NCI-H345 (cell line): ENCODE measurements at regions not wholly inside any gene's neighbourhood (a gene's known extent, or its start where the extent isn't known, plus 50 kb on each side); places are given as distances from the start of the nearest gene placed in this dataset.
"Not testable (repeated sequence)": the region's sequence is repeated elsewhere in the genome, so short reads cannot be mapped to it uniquely, and the experiment has no call there.

Source experiments
- DNase-seq: peaks from one replicate; lab custom pipeline; 2025; lab: John Stamatoyannopoulos, UW

DNA sequence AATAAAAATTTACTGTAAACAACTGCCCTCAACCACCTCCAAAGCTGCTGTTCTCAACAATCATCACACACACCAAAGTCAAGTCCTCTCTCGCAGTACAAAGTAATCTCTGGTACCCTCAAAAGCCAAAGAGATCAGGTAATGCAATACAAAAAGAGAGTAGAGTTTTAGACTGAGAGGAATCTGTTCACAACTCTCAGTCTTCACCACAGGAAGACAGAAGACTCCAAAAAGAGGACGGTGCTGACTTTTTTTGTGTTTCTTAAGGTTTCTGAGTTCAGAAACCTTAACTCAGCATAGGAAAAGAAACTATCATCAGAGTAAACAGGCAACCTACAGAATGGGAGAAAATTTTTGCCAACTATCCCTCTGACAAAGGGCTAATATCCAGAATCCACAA lies 1072.3 kb upstream of the DIAPH2 start:
- no peak for DNase-seq

DNA sequence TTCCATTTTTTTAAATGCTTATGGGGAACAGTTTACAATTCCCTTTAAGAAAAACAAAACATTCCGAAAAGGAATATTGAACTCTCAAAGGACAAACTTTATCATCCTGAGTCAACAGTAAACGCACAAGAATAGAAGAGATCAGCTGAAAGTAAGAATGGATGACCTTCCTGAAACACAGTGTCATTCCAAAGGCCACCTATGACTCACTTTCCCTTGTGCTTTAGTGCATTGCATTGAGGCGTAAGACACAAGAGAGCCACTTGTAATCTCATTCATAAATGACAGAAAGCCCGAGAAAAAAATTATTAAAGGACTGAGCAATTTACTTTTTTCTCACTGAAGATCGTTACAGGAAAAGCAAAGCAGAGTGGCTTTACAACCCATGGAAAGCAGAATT lies 1062.4 kb upstream of the DIAPH2 start:
- DNase-seq = no peak

DNA sequence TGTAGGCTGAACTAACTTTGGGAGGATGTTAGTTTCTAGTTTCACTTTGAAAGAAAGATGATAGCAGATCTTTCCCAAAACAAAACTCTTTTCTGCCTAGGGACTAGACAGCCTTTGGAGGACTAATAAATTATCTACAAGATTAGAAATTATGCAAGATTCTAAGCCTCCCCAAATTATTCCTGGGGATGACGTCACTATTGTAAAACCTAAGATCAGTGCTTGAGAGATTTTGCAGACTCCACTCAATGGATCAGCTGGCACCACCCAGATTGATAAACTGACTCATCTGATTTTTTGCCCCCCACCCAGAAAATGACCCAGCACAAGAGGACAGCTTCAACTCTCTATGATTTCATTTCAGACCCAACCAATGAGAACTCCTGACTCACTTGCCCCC lies 1057.9 kb upstream of the DIAPH2 start:
- no peak for DNase-seq

- no peak for DNase-seq
These were observed 1055.8 kb upstream of the DIAPH2 start for GRCh38 chrX:95628796-95629195.

GRCh38 chrX:95629737-95630136 lies 1054.9 kb upstream of the DIAPH2 start:
- no peak for DNase-seq

DNA sequence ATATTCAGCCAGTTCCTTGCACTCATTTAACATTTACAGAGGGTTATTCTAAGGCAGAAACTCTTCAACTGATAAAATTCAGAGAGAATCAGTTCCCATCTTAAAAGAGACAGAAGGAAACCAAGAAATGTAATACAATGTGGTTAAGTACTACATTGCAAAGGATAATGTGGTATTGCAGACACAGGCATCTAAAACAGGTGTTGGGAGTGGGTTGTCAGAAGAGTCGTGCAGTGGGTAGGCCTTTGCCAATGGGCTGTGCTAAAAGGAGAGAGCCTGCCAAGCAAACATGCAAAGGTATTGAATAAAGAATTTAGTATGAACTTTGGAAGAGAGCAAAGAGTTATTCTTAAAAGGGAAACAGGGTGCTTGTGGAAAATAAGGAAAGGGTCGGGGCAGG lies 1044.4 kb upstream of the DIAPH2 start:
- DNase-seq = no peak

DNA sequence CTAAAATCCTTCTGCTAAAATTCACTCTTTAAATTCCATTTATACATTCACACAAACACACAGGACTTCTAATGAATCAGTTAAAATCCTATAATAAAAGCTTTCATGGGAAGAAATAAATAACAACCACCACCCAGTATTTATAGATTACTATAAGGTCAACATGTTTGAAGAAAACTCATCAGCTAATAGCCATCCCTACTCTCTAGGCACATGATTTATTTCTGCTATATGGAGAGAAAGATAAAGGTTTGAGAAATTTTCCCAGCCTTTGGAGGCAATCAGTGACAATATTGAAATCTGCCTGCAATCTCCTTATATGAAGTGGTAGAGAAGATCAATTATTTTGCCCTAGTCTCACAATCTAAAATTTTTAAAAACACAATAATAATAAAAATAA lies 1038.9 kb upstream of the DIAPH2 start:
- DNase-seq = no peak

- DNase-seq = no peak
These were observed 1022.4 kb upstream of the DIAPH2 start for GRCh38 chrX:95662200-95662599.

DNA sequence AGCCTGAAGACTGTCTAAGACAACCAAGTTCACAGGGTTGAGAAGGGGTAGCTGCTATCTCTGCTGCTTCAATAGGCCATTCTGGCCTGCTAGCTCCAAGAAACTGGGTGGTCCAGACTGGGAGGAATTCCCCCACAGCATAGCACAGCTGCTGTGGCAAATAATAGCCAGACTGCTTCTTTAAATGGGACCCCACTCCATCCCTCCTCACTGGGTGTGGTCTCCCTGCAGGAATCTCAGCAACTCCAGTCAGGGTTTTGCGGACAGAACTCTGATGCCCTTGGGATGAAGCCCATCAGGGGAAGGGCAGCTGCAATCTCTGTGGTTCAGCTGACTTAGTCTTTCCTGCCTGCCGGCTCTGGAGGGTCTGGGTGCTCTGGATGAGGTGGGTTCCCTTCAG lies 1018.6 kb upstream of the DIAPH2 start:
- no peak for DNase-seq

- DNase-seq = no peak
These were observed 1009.6 kb upstream of the DIAPH2 start for GRCh38 chrX:95675011-95675410.

DNA sequence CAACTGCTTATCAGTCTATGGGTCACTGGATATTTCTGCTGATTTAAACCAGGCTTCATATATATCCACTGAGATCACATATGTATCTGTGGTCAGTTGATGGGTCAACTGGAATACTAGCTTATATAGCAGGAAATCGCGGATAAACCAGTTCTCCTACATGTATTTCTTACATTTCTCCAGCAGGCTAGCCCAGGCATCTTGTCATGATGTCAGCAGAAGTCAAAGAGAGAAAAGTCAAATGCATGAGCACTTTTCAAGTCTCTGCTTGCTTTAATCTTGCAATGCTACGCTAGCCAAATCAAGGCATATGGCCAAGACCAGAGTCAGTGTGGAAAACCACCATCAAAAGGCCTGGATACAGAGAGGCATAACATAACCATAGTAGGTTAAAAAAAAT lies 1008.8 kb upstream of the DIAPH2 start:
- no peak for DNase-seq

GRCh38 chrX:95678679-95679078 lies 1006.0 kb upstream of the DIAPH2 start:
- no peak for DNase-seq

DNA sequence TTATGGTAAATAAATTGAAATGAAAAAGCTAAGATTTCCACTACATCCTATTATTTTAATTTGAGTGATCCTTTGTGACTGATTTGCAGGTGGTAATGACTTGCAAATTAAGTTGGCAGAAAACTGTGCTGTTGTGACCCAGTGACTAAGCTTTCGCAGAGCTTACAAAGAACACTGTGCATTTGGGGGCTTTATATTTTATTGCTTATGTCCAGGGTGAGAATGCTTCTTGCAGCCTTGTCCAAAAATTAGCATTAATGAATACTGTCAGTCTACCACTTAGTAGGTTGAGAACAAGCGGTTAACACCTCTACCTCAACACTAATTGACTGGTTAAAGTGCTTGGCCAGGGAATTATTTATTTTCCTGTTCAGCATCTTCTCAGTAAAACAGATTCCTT lies 991.3 kb upstream of the DIAPH2 start:
- no peak for DNase-seq

GRCh38 chrX:95703696-95704095 lies 980.9 kb upstream of the DIAPH2 start:
- no peak for DNase-seq

GRCh38 chrX:95716841-95717240 lies 967.8 kb upstream of the DIAPH2 start:
- DNase-seq = no peak

- DNase-seq = no peak
These were observed 965.9 kb upstream of the DIAPH2 start for GRCh38 chrX:95718746-95719145.

DNA sequence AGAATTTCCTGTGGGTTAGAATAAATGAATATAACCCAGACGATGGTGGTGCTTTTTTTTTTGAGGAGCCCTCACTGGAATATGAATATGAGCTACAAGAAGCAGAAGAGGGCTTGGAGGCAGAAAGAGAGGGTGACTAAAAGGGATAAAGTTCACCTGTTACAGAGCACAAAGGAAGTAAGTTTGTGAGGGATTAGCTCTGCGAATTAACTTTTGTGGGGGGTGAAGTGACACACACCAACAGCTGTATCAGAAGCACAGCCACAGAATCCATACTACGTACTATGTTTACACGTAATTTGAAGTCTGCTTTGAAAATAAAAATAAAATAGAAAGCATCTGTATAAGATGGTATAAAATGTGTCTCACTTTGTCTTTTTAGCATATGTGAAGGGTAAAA lies 963.6 kb upstream of the DIAPH2 start:
- DNase-seq = no peak

- DNase-seq = no peak
These were observed 956.2 kb upstream of the DIAPH2 start for GRCh38 chrX:95728446-95728845.

- no peak for DNase-seq
These were observed 955.2 kb upstream of the DIAPH2 start for GRCh38 chrX:95729401-95729800.

DNA sequence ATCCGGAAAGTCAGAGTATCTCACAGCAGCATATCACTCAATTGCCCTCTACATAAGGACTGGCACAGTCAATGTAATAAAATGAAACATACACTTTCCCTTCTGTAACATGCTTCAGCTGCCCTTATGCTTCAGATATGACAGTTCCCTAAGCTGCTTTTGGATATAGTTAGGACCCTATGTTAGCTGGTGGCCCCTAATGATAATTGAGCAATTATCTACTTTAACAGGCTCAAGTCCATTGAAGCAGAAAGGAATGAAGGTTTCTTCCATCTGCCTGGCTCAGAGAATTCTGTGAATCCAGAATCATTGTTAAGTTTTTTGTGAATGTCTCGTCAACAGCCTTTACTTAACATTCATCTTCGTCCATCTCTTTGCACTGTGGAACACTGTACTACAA lies 951.2 kb upstream of the DIAPH2 start:
- no peak for DNase-seq

DNA sequence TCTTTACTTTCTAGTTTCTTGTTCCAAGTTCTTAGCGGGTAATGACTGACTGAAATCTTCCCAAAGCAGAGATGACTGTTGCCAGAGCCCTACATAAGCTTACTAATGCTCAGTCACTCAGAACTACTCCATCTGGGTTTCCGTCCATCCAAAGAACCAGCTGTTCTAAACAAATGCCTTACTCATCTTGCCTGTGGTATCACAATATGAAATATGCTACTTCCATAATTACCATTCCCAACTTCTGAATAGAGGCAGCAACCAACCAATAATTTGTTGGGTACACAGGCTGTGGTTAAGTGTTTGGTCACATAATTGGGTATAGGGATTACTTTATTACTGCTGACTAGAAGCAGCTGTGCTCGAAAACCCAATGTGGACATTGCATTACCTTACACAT lies 930.2 kb upstream of the DIAPH2 start:
- no peak for DNase-seq

DNA sequence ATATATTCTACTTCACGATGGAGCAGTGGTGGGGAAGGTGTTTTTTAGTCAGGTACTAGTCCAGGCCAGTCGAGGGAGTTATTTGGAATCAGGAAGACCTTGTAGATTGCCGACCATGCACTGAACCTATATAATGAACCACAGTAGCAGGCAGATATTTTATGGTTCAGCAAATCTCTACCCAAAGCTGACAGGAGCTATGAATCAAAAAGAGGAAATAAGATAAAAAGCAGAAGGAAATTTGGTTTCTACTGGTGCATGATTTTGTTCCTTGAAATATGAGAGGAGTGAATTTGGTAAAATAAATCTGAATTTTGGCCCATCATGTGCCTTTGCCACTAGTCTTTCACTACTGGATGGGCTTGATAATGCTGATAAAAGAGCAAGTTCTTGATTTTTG lies 924.3 kb upstream of the DIAPH2 start:
- no peak for DNase-seq

DNA sequence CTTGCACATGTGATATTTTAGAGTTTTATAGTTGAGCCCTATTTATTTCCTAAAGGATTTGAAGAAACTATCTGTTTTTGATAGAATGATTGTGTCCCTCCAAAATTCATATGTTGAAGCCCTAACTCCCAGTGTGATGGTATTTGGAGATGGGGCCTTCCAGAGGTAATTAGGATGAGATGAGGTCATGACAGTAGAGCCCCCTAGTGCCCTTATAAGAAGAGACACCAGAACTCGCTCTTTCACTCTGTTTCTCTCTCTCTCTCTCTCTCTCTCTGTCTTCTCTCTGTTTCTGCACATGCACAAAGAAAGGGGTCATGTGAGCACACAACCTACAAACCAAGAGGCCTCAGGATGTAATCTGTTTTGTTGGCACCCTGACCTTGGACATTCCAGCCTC lies 921.9 kb upstream of the DIAPH2 start:
- DNase-seq = no peak

- DNase-seq = peak; percentile 49
These were observed 919.6 kb upstream of the DIAPH2 start for GRCh38 chrX:95764972-95765451.

DNA sequence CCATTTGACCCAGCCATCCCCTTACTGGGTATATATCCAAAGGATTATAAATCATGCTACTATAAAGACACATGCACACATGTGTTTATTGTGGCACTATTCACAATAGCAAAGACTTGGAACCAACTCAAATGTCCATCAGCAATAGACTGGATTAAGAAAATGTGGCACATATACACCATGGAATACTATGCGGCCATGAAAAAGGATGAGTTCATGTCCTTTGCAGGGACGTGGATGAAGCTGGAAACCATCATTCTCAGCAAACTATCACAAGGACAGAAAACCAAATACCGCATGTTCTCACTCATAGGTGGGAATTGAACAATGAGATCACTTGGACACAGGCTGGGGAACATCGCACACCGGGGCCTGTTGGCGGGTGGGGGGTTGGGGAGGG lies 913.4 kb upstream of the DIAPH2 start:
- not testable (repeated sequence) for DNase-seq
